Esophagus muscularis mucosa (tissue), 3 donors: ENCODE measurements at regions not wholly inside any gene's neighbourhood (a gene's known extent, or its start where the extent isn't known, plus 50 kb on each side); places are given as distances from the start of the nearest gene placed in this dataset.

Experiments
- CTCF ChIP-seq, 3 experiments: fragments of 200-600 bp in 2 of 3; fragments of 450-650 bp in 1 of 3; sonication (generic) in 2 of 3; IDR thresholded peaks; one replicate each; pipeline ENCODE4 v1.5.1; 2017 to 2019; ENCODE audit warnings: antibody characterized with exemption in 3 of 3, mild to moderate bottlenecking in 2 of 3, moderate library complexity in 1 of 3
- POLR2A ChIP-seq: fragments of 450-650 bp; IDR thresholded peaks from one replicate; pipeline ENCODE4 v1.6.1; 2017; ENCODE audit warnings: antibody characterized with exemption, moderate library complexity, mild to moderate bottlenecking, low read depth
- POLR2AphosphoS5 ChIP-seq, 2 donors: sonication (generic); formaldehyde crosslinking; IDR thresholded peaks; one replicate each; pipeline ENCODE4 v1.6.1; 2017; ENCODE audit warnings: antibody characterized with exemption in 2 of 2

- TF ChIP-seq CTCF (IDR thresholded peaks at IDR 0.05), result no peak
- no peak for TF ChIP-seq POLR2A
- TF ChIP-seq POLR2AphosphoS5 (IDR thresholded peaks at IDR 0.05), result no peak
Observed at GRCh38 chr14:65915125-65915524, 502.6 kb downstream of the FUT8 start.
